ENCODE measurements at regions not wholly inside any gene's neighbourhood (a gene's known extent, or its start where the extent isn't known, plus 50 kb on each side); places are given as distances from the start of the nearest gene placed in this dataset.

DNA sequence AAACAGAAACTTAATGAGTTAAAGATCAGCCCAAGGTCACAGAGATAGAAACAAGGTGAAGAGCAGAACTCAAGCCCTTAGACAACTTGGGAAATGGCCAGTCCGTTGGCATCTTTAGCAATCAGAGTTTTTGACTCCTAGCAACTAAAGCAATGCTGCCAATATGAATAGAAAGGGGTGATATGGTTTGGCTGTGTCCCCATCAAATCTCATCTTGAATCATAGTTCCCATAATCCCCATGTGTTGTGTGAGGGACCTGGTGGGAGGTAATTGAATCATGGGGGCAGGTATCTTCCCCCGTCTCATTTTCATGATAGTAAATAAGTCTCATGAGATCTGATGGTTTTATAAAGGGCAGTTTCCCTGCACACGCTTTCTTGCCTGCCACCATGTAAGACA, 170.2 kb downstream of the DDX1 start:
- H3K4me1 ChIP-seq (ENCODE audit: low read length): no peaks in the 10 kb centered on the region
- no peak for DNase-seq
- no peaks in the 10 kb centered on the region for H3K36me3 ChIP-seq (replicated peaks; ENCODE audit: insufficient read depth, low read length)
- TF ChIP-seq EZH2phosphoT487 (IDR thresholded peaks at IDR 0.05; ENCODE audit: low read length) (no peak), EZH2 (optimal IDR thresholded peaks at IDR 0.05; ENCODE audit: low read depth, low read length) (no peak), CTCF (IDR thresholded peaks at IDR 0.05; ENCODE audit: low read length) (no peak)
- no peak overlapping the region for H3K4me3 ChIP-seq (ENCODE audit: low read length)
- no peaks in the 10 kb centered on the region for H3K9me2 ChIP-seq (replicated peaks; ENCODE audit: insufficient read depth, low read length)
- no peaks in the 10 kb centered on the region for H4K20me1 ChIP-seq (ENCODE audit: insufficient read depth, low read length)
- H3K9me3 ChIP-seq (replicated peaks; ENCODE audit: insufficient read depth, low read length): no peaks in the 10 kb centered on the region
- H3K27me3 ChIP-seq (replicated peaks; ENCODE audit: insufficient read depth, low read length): no peaks in the 10 kb centered on the region
- H3K4me2 ChIP-seq (ENCODE audit: low read depth, low read length): no peak overlapping the region
- no peak overlapping the region for H3K9ac ChIP-seq (ENCODE audit: low read length)
- no peaks in the 10 kb centered on the region for H3K79me2 ChIP-seq (ENCODE audit: low read length)
- H3F3A ChIP-seq (ENCODE audit: insufficient read depth, low read length): no peaks in the 10 kb centered on the region
- no peak overlapping the region for H2AFZ ChIP-seq (ENCODE audit: low read length)
- H3K27ac ChIP-seq (ENCODE audit: low read length): no peak overlapping the region

GRCh38 chr2:15762449-15762848, 170.8 kb downstream of the DDX1 start:
- no peak for TF ChIP-seq EZH2phosphoT487 (IDR thresholded peaks at IDR 0.05; ENCODE audit: low read length)
- no peak for TF ChIP-seq CTCF (IDR thresholded peaks at IDR 0.05; ENCODE audit: low read length)
- no peak for TF ChIP-seq EZH2 (optimal IDR thresholded peaks at IDR 0.05; ENCODE audit: low read depth, low read length)
- no peak overlapping the region for H3K4me3 ChIP-seq (ENCODE audit: low read length)
- no peaks in the 10 kb centered on the region for H3K9me2 ChIP-seq (replicated peaks; ENCODE audit: insufficient read depth, low read length)
- H3K27ac ChIP-seq (ENCODE audit: low read length): no peak overlapping the region
- no peaks in the 10 kb centered on the region for H3F3A ChIP-seq (ENCODE audit: insufficient read depth, low read length)
- no peaks in the 10 kb centered on the region for H3K79me2 ChIP-seq (ENCODE audit: low read length)
- no peaks in the 10 kb centered on the region for H3K36me3 ChIP-seq (replicated peaks; ENCODE audit: insufficient read depth, low read length)
- H3K4me2 ChIP-seq (ENCODE audit: low read depth, low read length): no peak overlapping the region
- H3K27me3 ChIP-seq (replicated peaks; ENCODE audit: insufficient read depth, low read length): no peaks in the 10 kb centered on the region
- no peak overlapping the region for H2AFZ ChIP-seq (ENCODE audit: low read length)
- H4K20me1 ChIP-seq (ENCODE audit: insufficient read depth, low read length): no peaks in the 10 kb centered on the region
- no peak overlapping the region for H3K9ac ChIP-seq (ENCODE audit: low read length)
- DNase-seq: no peak
- H3K4me1 ChIP-seq (ENCODE audit: low read length): no peaks in the 10 kb centered on the region
- no peaks in the 10 kb centered on the region for H3K9me3 ChIP-seq (replicated peaks; ENCODE audit: insufficient read depth, low read length)

DNA sequence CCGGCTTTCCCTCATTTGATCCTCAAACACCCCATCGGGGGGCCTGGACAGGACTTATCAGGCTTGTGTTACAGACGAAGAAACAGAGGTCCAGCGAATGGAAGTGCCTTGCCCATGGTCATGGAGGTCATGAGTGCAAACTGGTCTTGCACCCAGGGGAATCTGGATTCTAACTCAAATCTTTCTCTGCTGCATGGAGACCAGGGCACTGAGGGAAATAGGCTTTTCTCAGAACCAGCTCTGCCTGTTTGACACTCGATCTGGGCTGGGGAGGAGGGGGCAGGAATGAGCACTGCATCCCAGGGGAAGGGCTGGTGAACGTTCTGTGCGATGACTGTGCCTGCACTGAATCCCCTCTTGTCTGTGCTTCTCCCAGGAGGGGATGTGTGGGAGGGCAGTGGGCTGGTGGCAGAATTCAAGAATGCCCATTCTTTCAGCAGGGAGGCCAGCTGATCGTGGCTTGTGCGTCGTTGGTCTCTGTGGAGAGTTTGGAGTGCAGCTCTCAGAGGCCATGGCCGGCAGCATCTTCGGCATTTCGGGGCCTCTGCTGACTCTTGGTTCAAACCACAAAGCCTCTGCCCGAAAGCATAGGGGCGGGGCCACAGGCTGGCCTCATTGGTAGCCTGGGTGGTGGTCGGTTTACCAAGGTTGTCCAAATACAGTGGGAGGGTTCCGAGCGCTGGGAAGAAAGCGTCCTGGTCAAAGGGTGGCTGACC, 171.6 kb downstream of the DDX1 start:
- Histone ChIP-seq H3K27ac (ENCODE audit: low read length) (no peak overlapping the region), H3K9me3 (replicated peaks; ENCODE audit: insufficient read depth, low read length) (no peaks in the 10 kb centered on the region), H3K4me2 (ENCODE audit: low read depth, low read length) (no peak overlapping the region), H3K4me3 (ENCODE audit: low read length) (no peak overlapping the region), H3F3A (ENCODE audit: insufficient read depth, low read length) (no peaks in the 10 kb centered on the region), H3K4me1 (ENCODE audit: low read length) (no peaks in the 10 kb centered on the region), H3K27me3 (replicated peaks; ENCODE audit: insufficient read depth, low read length) (no peaks in the 10 kb centered on the region), H3K9me2 (replicated peaks; ENCODE audit: insufficient read depth, low read length) (no peaks in the 10 kb centered on the region), H4K20me1 (ENCODE audit: insufficient read depth, low read length) (no peaks in the 10 kb centered on the region), H3K79me2 (ENCODE audit: low read length) (no peaks in the 10 kb centered on the region), H3K36me3 (replicated peaks; ENCODE audit: insufficient read depth, low read length) (no peaks in the 10 kb centered on the region), H2AFZ (ENCODE audit: low read length) (no peak overlapping the region), H3K9ac (ENCODE audit: low read length) (no peak overlapping the region)
- no peak for DNase-seq
- TF ChIP-seq CTCF (IDR thresholded peaks at IDR 0.05; ENCODE audit: low read length) (no peak), EZH2phosphoT487 (IDR thresholded peaks at IDR 0.05; ENCODE audit: low read length) (no peak), EZH2 (optimal IDR thresholded peaks at IDR 0.05; ENCODE audit: low read depth, low read length) (no peak)
